ENCODE measurements at regions not wholly inside any gene's neighbourhood (a gene's known extent, or its start where the extent isn't known, plus 50 kb on each side); places are given as distances from the start of the nearest gene placed in this dataset.

DNA sequence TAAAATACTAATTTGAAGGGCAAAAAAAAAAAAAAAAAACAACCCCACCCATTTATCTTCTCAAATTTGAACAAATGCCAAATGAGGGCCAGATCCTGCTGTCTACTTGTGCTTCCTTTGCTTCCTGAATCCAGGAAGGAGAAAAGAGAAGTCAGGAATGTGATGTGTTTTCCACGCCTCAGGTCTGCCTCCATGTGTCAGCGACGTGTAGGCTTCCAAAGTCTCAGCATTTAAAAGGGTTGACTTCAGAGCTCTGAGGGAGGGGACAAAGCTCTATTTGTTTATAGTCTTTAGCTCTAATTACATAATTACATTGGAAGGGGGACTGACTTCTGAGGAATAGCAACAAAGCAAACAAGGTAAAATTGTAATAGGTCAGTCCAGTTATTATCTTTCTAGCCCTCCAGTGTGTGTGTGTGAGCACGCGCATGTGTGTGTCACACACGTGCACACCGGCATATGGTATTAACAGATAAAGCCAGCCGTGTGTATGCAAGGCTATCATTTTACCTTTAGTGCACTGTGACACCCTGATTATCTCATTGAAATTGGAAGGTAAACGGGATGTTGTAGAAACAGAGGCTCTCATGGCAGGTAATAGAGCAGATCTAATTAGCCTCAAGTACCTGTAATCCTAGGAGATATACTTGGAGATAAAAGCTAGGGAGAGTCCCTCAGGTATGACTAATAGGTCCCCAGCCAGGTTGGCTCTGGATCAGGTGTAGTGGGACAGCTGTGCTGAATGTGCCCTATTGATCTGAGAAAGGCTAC lies 911.4 kb upstream of the ZEB2 start:
- Histone ChIP-seq H3K27me3 (ENCODE audit: control insufficient read depth in 1 of 2, insufficient read depth in 1 of 2, low read length in 2 of 2) (no peaks in the 10 kb centered on the region), H3K14ac (ENCODE audit: low read length in 2 of 2) (no peak overlapping the region), H2AK5ac (ENCODE audit: low read length, severe bottlenecking) (no peak overlapping the region), H3K9me3 (ENCODE audit: control insufficient read depth, low read length) (no peaks in the 10 kb centered on the region), H3K18ac (ENCODE audit: low read depth in 1 of 2, low read length in 2 of 2) (no peak overlapping the region), H3K79me1 (replicated peaks; ENCODE audit: low read length, poor library complexity, severe bottlenecking) (no peaks in the 10 kb centered on the region), H2BK120ac (ENCODE audit: low read depth, low read length) (no peak overlapping the region), H4K91ac (ENCODE audit: low read length) (no peak overlapping the region), H2BK5ac (ENCODE audit: low read depth, low read length, poor library complexity, severe bottlenecking) (no peak overlapping the region), H2BK15ac (ENCODE audit: low read depth, poor library complexity, severe bottlenecking) (no peak overlapping the region), H3K4me3 (ENCODE audit: insufficient read depth in 1 of 2, low read depth in 1 of 2, low read length in 2 of 2) (no peak overlapping the region), H3K9ac (ENCODE audit: low read length) (no peak overlapping the region), H3K4me2 (ENCODE audit: low read length, poor library complexity, severe bottlenecking) (no peak overlapping the region), H3K4ac (ENCODE audit: low read depth in 1 of 2, low read length in 2 of 2) (no peak overlapping the region), H3K4me1 (ENCODE audit: control insufficient read depth, insufficient read depth, low read depth, low read length) (no peaks in the 10 kb centered on the region), H3K27ac (ENCODE audit: low read length, poor library complexity, severe bottlenecking) (no peak overlapping the region), H2AFZ (ENCODE audit: low read depth, low read length) (no peak overlapping the region), H4K8ac (ENCODE audit: low read length) (no peak overlapping the region), H3K23ac (ENCODE audit: low read length in 2 of 2) (no peak overlapping the region), H2BK12ac (ENCODE audit: low read length in 2 of 2) (no peak overlapping the region), H3K36me3 (ENCODE audit: control insufficient read depth in 1 of 2, insufficient read depth in 2 of 2, low read depth in 1 of 2, low read length in 2 of 2) (no peaks in the 10 kb centered on the region)
- WGBS, result 81% methylated on average over 9 of the region's 9 CpGs
- DNase-seq, result no peak

DNA sequence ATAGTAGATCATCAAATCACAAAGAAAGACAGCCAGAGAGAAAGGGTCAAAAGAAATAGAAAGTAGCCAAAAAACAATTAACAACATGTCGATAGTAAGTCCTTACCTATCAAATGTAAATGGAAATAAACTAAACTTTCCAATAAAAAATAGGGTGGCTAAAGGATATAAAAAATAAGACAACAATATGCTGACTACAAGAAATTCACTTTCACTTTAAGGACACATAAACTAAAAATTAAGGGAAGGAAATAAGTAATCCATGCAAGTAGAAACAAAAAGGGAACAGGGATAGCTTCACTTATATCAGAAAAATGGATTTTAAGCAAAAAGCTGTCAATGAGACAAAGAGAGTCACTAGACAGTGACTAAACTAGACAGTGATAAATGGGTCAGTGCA lies 903.9 kb upstream of the ZEB2 start:
- Histone ChIP-seq H3K4me1 (ENCODE audit: control insufficient read depth, insufficient read depth, low read depth, low read length) (no peaks in the 10 kb centered on the region), H3K36me3 (ENCODE audit: control insufficient read depth in 1 of 2, insufficient read depth in 2 of 2, low read depth in 1 of 2, low read length in 2 of 2) (no peaks in the 10 kb centered on the region), H2BK12ac (ENCODE audit: low read length in 2 of 2) (no peak overlapping the region), H3K4me3 (ENCODE audit: insufficient read depth in 1 of 2, low read depth in 1 of 2, low read length in 2 of 2) (no peak overlapping the region), H3K79me1 (replicated peaks; ENCODE audit: low read length, poor library complexity, severe bottlenecking) (no peaks in the 10 kb centered on the region), H3K4ac (ENCODE audit: low read depth in 1 of 2, low read length in 2 of 2) (no peak overlapping the region), H3K9ac (ENCODE audit: low read length) (no peak overlapping the region), H4K91ac (ENCODE audit: low read length) (no peak overlapping the region), H3K18ac (ENCODE audit: low read depth in 1 of 2, low read length in 2 of 2) (no peak overlapping the region), H3K4me2 (ENCODE audit: low read length, poor library complexity, severe bottlenecking) (no peak overlapping the region), H3K27ac (ENCODE audit: low read length, poor library complexity, severe bottlenecking) (no peak overlapping the region), H2BK5ac (ENCODE audit: low read depth, low read length, poor library complexity, severe bottlenecking) (no peak overlapping the region), H3K23ac (ENCODE audit: low read length in 2 of 2) (no peak overlapping the region), H2BK15ac (ENCODE audit: low read depth, poor library complexity, severe bottlenecking) (no peak overlapping the region), H3K14ac (ENCODE audit: low read length in 2 of 2) (no peak overlapping the region), H3K27me3 (ENCODE audit: control insufficient read depth in 1 of 2, insufficient read depth in 1 of 2, low read length in 2 of 2) (no peaks in the 10 kb centered on the region), H3K9me3 (ENCODE audit: control insufficient read depth, low read length) (peaks cover 39% of the 10 kb centered on the region), H2AFZ (ENCODE audit: low read depth, low read length) (no peak overlapping the region), H2BK120ac (ENCODE audit: low read depth, low read length) (no peak overlapping the region), H2AK5ac (ENCODE audit: low read length, severe bottlenecking) (no peak overlapping the region), H4K8ac (ENCODE audit: low read length) (no peak overlapping the region)
- WGBS, result no CpG with 5 or more reads among the region's 1 CpG
- no peak for DNase-seq

DNA sequence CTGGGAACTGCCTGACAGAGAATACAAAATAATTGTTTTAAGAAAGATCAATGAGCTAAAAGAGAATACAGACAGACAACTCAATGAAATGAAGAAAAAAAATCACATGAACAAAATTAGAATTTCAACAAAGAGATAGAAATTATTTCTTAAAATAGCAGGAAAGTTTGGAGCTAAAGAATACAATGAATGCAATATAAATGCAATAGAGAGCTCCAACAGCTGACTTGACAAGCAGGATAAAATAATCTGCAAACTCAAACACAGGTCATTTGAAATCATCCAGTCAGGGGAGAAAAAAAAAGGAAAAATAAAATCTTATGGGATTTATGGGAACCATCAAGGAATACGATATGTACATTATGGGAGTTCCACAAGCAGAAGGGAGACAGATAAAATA lies 902.7 kb upstream of the ZEB2 start:
- H2BK5ac ChIP-seq (ENCODE audit: low read depth, low read length, poor library complexity, severe bottlenecking), result no peak overlapping the region
- no peaks in the 10 kb centered on the region for H3K27me3 ChIP-seq (ENCODE audit: control insufficient read depth in 1 of 2, insufficient read depth in 1 of 2, low read length in 2 of 2)
- H2AK5ac ChIP-seq (ENCODE audit: low read length, severe bottlenecking), result no peak overlapping the region
- no peak overlapping the region for H2BK12ac ChIP-seq (ENCODE audit: low read length in 2 of 2)
- H3K4me1 ChIP-seq (ENCODE audit: control insufficient read depth, insufficient read depth, low read depth, low read length), result no peaks in the 10 kb centered on the region
- H3K4me2 ChIP-seq (ENCODE audit: low read length, poor library complexity, severe bottlenecking), result no peak overlapping the region
- H4K8ac ChIP-seq (ENCODE audit: low read length), result no peak overlapping the region
- H3K4ac ChIP-seq (ENCODE audit: low read depth in 1 of 2, low read length in 2 of 2), result no peak overlapping the region
- no peak overlapping the region for H2BK15ac ChIP-seq (ENCODE audit: low read depth, poor library complexity, severe bottlenecking)
- 90% methylated on average over 1 of the region's 1 CpG for WGBS
- H3K9me3 ChIP-seq (ENCODE audit: control insufficient read depth, low read length), result peaks cover 39% of the 10 kb centered on the region
- H3K14ac ChIP-seq (ENCODE audit: low read length in 2 of 2), result no peak overlapping the region
- H3K4me3 ChIP-seq (ENCODE audit: insufficient read depth in 1 of 2, low read depth in 1 of 2, low read length in 2 of 2), result no peak overlapping the region
- no peak overlapping the region for H3K23ac ChIP-seq (ENCODE audit: low read length in 2 of 2)
- no peaks in the 10 kb centered on the region for H3K79me1 ChIP-seq (replicated peaks; ENCODE audit: low read length, poor library complexity, severe bottlenecking)
- H3K36me3 ChIP-seq (ENCODE audit: control insufficient read depth in 1 of 2, insufficient read depth in 2 of 2, low read depth in 1 of 2, low read length in 2 of 2), result no peaks in the 10 kb centered on the region
- H3K18ac ChIP-seq (ENCODE audit: low read depth in 1 of 2, low read length in 2 of 2), result no peak overlapping the region
- no peak overlapping the region for H2BK120ac ChIP-seq (ENCODE audit: low read depth, low read length)
- H3K9ac ChIP-seq (ENCODE audit: low read length), result no peak overlapping the region
- no peak overlapping the region for H4K91ac ChIP-seq (ENCODE audit: low read length)
- DNase-seq, result no peak
- no peak overlapping the region for H3K27ac ChIP-seq (ENCODE audit: low read length, poor library complexity, severe bottlenecking)
- H2AFZ ChIP-seq (ENCODE audit: low read depth, low read length), result no peak overlapping the region

DNA sequence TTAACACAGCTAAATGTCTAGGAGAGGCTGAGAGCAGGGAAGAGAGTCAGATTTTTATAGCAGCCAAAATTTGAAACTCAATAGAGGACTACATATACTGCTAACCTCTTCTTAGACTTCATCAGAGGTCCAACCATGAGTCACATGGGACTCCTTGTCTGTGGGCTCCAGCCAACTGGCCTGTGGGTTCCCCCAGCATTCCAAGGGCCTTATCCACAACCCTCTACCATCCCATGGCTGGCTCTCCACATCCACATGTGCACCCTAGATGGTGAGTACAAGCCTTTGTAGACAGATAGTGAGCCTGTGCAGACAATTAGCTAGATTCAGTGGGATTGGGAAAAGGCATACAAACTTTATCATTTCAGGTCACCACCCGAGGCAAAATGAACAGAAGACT lies 901.9 kb upstream of the ZEB2 start:
- DNase-seq, result no peak
- Histone ChIP-seq H2BK15ac (ENCODE audit: low read depth, poor library complexity, severe bottlenecking) (no peak overlapping the region), H3K14ac (ENCODE audit: low read length in 2 of 2) (no peak overlapping the region), H3K27ac (ENCODE audit: low read length, poor library complexity, severe bottlenecking) (no peak overlapping the region), H3K36me3 (ENCODE audit: control insufficient read depth in 1 of 2, insufficient read depth in 2 of 2, low read depth in 1 of 2, low read length in 2 of 2) (no peaks in the 10 kb centered on the region), H3K4me1 (ENCODE audit: control insufficient read depth, insufficient read depth, low read depth, low read length) (no peaks in the 10 kb centered on the region), H2AFZ (ENCODE audit: low read depth, low read length) (no peak overlapping the region), H3K4me2 (ENCODE audit: low read length, poor library complexity, severe bottlenecking) (no peak overlapping the region), H2AK5ac (ENCODE audit: low read length, severe bottlenecking) (no peak overlapping the region), H3K4me3 (ENCODE audit: insufficient read depth in 1 of 2, low read depth in 1 of 2, low read length in 2 of 2) (no peak overlapping the region), H3K27me3 (ENCODE audit: control insufficient read depth in 1 of 2, insufficient read depth in 1 of 2, low read length in 2 of 2) (no peaks in the 10 kb centered on the region), H3K18ac (ENCODE audit: low read depth in 1 of 2, low read length in 2 of 2) (no peak overlapping the region), H3K9me3 (ENCODE audit: control insufficient read depth, low read length) (peaks cover 39% of the 10 kb centered on the region), H3K79me1 (replicated peaks; ENCODE audit: low read length, poor library complexity, severe bottlenecking) (no peaks in the 10 kb centered on the region), H2BK12ac (ENCODE audit: low read length in 2 of 2) (no peak overlapping the region), H2BK120ac (ENCODE audit: low read depth, low read length) (no peak overlapping the region), H4K8ac (ENCODE audit: low read length) (no peak overlapping the region), H3K9ac (ENCODE audit: low read length) (no peak overlapping the region), H4K91ac (ENCODE audit: low read length) (no peak overlapping the region), H3K23ac (ENCODE audit: low read length in 2 of 2) (no peak overlapping the region), H3K4ac (ENCODE audit: low read depth in 1 of 2, low read length in 2 of 2) (no peak overlapping the region), H2BK5ac (ENCODE audit: low read depth, low read length, poor library complexity, severe bottlenecking) (no peak overlapping the region)
- 82% methylated on average over 1 of the region's 1 CpG for WGBS
